Activated T-helper 17 cell treated with anti-CD3 and anti-CD28 coated beads, Interleukin-2, amount 50 U/mL, for 72 hours (primary cell): ENCODE measurements at regions not wholly inside any gene's neighbourhood (a gene's known extent, or its start where the extent isn't known, plus 50 kb on each side); places are given as distances from the start of the nearest gene placed in this dataset.

ENCODE experiments used
- ATAC-seq: fragments of 150-1000 bp; cut with Tn5 transposase; replicated peaks from 2 replicates; pipeline ENCODE4 v1.10.0; 2021; ENCODE audit warnings: mild to moderate bottlenecking, moderate library complexity
- H3K27ac Mint-ChIP-seq: one replicate; pipeline ENCODE4 v1.8.0; 2022; ENCODE audit warnings: mixed read lengths
- H3K27me3 Mint-ChIP-seq: one replicate; pipeline ENCODE4 v1.8.0; 2022; ENCODE audit warnings: mixed read lengths
- H3K36me3 Mint-ChIP-seq: one replicate; pipeline ENCODE4 v1.8.0; 2022; ENCODE audit warnings: low read depth, mild to moderate bottlenecking, mixed read lengths
- H3K4me1 Mint-ChIP-seq: one replicate; pipeline ENCODE4 v1.8.0; 2022; ENCODE audit warnings: mixed read lengths
- H3K4me3 Mint-ChIP-seq: one replicate; pipeline ENCODE4 v1.8.0; 2022; ENCODE audit warnings: mild to moderate bottlenecking, mixed read lengths
- H3K9me3 Mint-ChIP-seq: one replicate; pipeline ENCODE4 v1.8.0; 2022; ENCODE audit warnings: mixed read lengths

DNA sequence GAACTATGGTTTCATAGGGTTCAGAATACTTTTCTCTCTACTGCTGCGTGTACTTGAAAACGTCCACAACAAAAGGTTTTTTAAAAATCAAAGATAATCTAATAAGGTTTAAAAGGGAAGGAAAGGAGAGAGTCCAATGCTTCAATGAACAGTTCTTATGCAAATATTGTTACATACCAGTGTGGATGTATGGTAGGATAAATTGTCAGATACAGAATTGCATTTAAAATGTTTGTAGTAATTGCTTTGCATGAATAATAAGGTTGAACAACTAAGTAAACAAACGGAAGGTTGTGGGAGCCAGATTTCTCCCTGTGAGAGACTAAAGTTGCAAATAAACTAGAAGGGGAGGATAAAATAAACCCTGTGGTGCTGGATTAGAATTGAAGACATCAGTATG, 53.8 kb upstream of the RBBP8 start:
- Mint-ChIP-seq H3K4me3 (no peak overlapping the region), H3K9me3 (no peaks in the 10 kb centered on the region), H3K27me3 (peaks cover 4% of the 10 kb centered on the region), H3K4me1 (no peaks in the 10 kb centered on the region), H3K27ac (no peak overlapping the region), H3K36me3 (no peaks in the 10 kb centered on the region)
- ATAC-seq: no peak

DNA sequence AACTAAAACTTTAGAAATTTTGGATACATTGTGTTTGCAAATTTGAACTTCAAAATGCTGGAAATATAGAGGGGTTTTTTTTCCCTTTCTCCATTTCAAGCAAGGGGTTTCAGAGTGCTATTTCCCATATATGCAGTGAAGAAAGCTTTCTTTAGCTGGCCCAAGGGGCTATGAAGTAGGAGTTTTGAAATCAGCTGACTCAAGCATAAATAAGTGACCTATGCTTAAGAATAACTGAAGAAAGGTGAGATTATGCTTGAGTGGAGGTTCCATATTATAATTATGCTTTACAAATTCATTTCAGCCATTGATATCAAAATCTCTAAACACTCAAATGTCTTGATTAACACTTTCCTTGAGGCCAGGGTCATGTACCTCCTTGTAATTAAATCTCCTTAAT, 51.0 kb upstream of the RBBP8 start:
- peaks cover 12% of the 10 kb centered on the region for H3K27me3 Mint-ChIP-seq
- no peak for ATAC-seq
- no peak overlapping the region for H3K27ac Mint-ChIP-seq
- H3K4me3 Mint-ChIP-seq: no peak overlapping the region
- H3K36me3 Mint-ChIP-seq: no peaks in the 10 kb centered on the region
- H3K4me1 Mint-ChIP-seq: no peaks in the 10 kb centered on the region
- no peaks in the 10 kb centered on the region for H3K9me3 Mint-ChIP-seq

DNA sequence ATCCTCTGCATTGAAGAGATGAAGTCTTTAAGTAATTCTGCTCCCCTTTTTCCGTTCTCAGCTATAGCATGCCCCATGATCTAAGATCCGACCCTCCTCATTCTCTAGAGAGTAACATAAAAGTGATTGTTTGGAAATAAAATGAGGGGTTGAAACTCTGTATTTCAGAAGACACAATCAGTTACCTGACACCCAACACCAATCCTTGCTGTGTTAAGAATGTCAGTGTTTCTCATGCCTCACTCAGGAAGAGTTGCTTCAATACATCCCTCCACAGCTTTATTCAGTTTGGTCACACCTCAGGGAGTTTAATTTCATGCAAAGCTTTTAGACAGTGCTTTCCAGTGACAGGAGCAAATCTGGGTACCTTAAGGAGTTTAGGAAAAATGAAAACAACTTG, 49.9 kb upstream of the RBBP8 start:
- Mint-ChIP-seq H3K27ac (no peak overlapping the region), H3K27me3 (peaks cover 12% of the 10 kb centered on the region), H3K4me1 (no peaks in the 10 kb centered on the region), H3K36me3 (no peaks in the 10 kb centered on the region), H3K9me3 (no peaks in the 10 kb centered on the region), H3K4me3 (no peak overlapping the region)
- ATAC-seq: no peak
